GM12891 (cell line): ENCODE measurements at regions not wholly inside any gene's neighbourhood (a gene's known extent, or its start where the extent isn't known, plus 50 kb on each side); places are given as distances from the start of the nearest gene placed in this dataset.
"Not testable (repeated sequence)": the region's sequence is repeated elsewhere in the genome, so short reads cannot be mapped to it uniquely, and the experiment has no call there.

Source experiments
- POLR2A ChIP-seq: IDR thresholded peaks from 2 replicates; pipeline ENCODE4 v1.6.1; 2011; ENCODE audit warnings: low read depth, low read length, control low read depth
- POLR2AphosphoS5 ChIP-seq: IDR thresholded peaks from 2 replicates; pipeline ENCODE4 v1.6.1; 2011; ENCODE audit warnings: low read depth, low read length, control low read depth
- TAF1 ChIP-seq: IDR thresholded peaks from 2 replicates; pipeline ENCODE4 v1.6.1; 2011; ENCODE audit warnings: low read depth, low read length, control low read depth

- not testable (repeated sequence) for TF ChIP-seq POLR2AphosphoS5, POLR2A, TAF1
Measured at GRCh38 chr11:39311888-39312287, 2147.6 kb downstream of the LRRC4C start.
